SK-N-MC (cell line): ENCODE measurements at regions not wholly inside any gene's neighbourhood (a gene's known extent, or its start where the extent isn't known, plus 50 kb on each side); places are given as distances from the start of the nearest gene placed in this dataset.

Experiments
- EZH2 ChIP-seq: fragments of 200-600 bp; sonication (generic); IDR thresholded peaks from one replicate; pipeline ENCODE4 v1.6.1; 2017; ENCODE audit warnings: antibody characterized with exemption
- FOXP2 ChIP-seq: optimal IDR thresholded peaks from 2 replicates; pipeline ENCODE3; 2011; ENCODE audit warnings: mild to moderate bottlenecking, moderate library complexity; ENCODE audit not compliant: insufficient read depth; ENCODE audit errors: extremely low read length, control extremely low read depth
- POLR2AphosphoS5 ChIP-seq: IDR thresholded peaks from 2 replicates; pipeline ENCODE4 v1.6.1; 2012; ENCODE audit warnings: mild to moderate bottlenecking, low read depth, low read length, borderline replicate concordance

- TF ChIP-seq POLR2AphosphoS5 (no peak), EZH2 (no peak), FOXP2 (no peak)
Observed at GRCh38 chr1:104973516-104973915, 1223.8 kb downstream of the AMY1C start.
